Spleen (tissue), 11 donors: ENCODE measurements at regions not wholly inside any gene's neighbourhood (a gene's known extent, or its start where the extent isn't known, plus 50 kb on each side); places are given as distances from the start of the nearest gene placed in this dataset.

Source experiments
- DNase-seq: peaks from one replicate; pipeline ENCODE4 v3.0.0-alpha.2; 2020
- H3K27ac ChIP-seq, 8 donors: fragments of 200-600 bp; sonication (generic) in 7 of 8; 1 replicate in 4 of 8; 2 replicates in 4 of 8; pipeline versions ENCODE4 v1.5.0 to v1.8.0; 2016 to 2021; ENCODE audit warnings: inconsistent platforms in 4 of 8, mild to moderate bottlenecking in 4 of 8, moderate library complexity in 1 of 8
- H3K27me3 ChIP-seq, 7 donors: fragments of 200-600 bp; sonication (generic) in 6 of 7; replicated peaks in 1 of 7; 1 replicate in 4 of 7; 2 replicates in 3 of 7; pipeline versions ENCODE4 v1.5.0 to v1.8.0; 2016 to 2021; ENCODE audit warnings: inconsistent platforms in 3 of 7, mild to moderate bottlenecking in 1 of 7
- H3K36me3 ChIP-seq, 6 donors: fragments of 200-600 bp; sonication (generic) in 5 of 6; 1 replicate in 4 of 6; 2 replicates in 2 of 6; pipeline versions ENCODE4 v1.5.0 to v1.8.0; 2016 to 2021; ENCODE audit warnings: inconsistent platforms in 2 of 6
- H3K4me1 ChIP-seq, 6 donors: fragments of 200-600 bp; sonication (generic) in 5 of 6; 1 replicate in 3 of 6; 2 replicates in 3 of 6; pipeline versions ENCODE4 v1.5.0 to v1.8.0; 2016 to 2021; ENCODE audit warnings: inconsistent platforms in 3 of 6
- H3K4me3 ChIP-seq, 8 donors: fragments of 200-600 bp; sonication (generic) in 7 of 8; 1 replicate in 4 of 8; 2 replicates in 4 of 8; pipeline versions ENCODE4 v1.5.0 to v1.8.0; 2016 to 2021; ENCODE audit warnings: inconsistent platforms in 4 of 8, mild to moderate bottlenecking in 4 of 8, moderate library complexity in 2 of 8
- H3K9me3 ChIP-seq, 8 donors: fragments of 200-600 bp; sonication (generic) in 7 of 8; 1 replicate in 4 of 8; 2 replicates in 4 of 8; pipeline versions ENCODE4 v1.5.0 to v1.8.0; 2016 to 2021; ENCODE audit warnings: inconsistent platforms in 4 of 8
- CTCF ChIP-seq, 11 experiments: fragments of 200-600 bp in 7 of 11; fragments of 450-650 bp in 4 of 11; sonication (generic) in 4 of 11; IDR thresholded peaks in 8 of 11; conservative IDR thresholded peaks in 3 of 11; 1 replicate in 7 of 11; 2 replicates in 4 of 11; pipeline versions ENCODE4 v1.4.0 to v1.8.0; 2016 to 2021; ENCODE audit warnings: antibody characterized with exemption in 11 of 11, inconsistent platforms in 4 of 11, mild to moderate bottlenecking in 1 of 11
- POLR2A ChIP-seq, 3 donors: fragments of 450-650 bp; IDR thresholded peaks; one replicate each; pipeline ENCODE4 v1.5.1; 2017; ENCODE audit warnings: antibody characterized with exemption in 3 of 3, mild to moderate bottlenecking in 1 of 3
- POLR2AphosphoS5 ChIP-seq, 3 donors: sonication (generic); formaldehyde crosslinking; IDR thresholded peaks; one replicate each; pipeline ENCODE4 v1.5.1; 2017; ENCODE audit warnings: antibody characterized with exemption in 3 of 3
- WGBS, 5 donors: extraction: QIAGEN DNeasy Blood & Tissue Kit in 3 of 5; methylation state at CpG; one replicate each; pipeline versions ENCODE4 v1.1.5 to v1.1.7; 2013 to 2018; 5-methylcytosine and 5-hydroxymethylcytosine counted together
- intact Hi-C: fragments of 100-400 bp; cut with DNase I; formaldehyde crosslinking; loops from one replicate; pipeline ENCODE4 v1.15.0; 2023; ENCODE audit warnings: low total_unique reads
- donor health status: healthy with polysubstance abuse.
- donor health status: DM: no; HTN: no; CAD: no; lungs with moderate emphysema.
- donor health status: DM: no; HTN: no; CAD: no.
- donor health status: Bipolar disorder and iron deficiency.
- donor health status: healthy.
- donor health status: DM: no; HTN: no; CAD: no.
- donor health status: DM: yes; HTN: yes; CAD: no.

DNA sequence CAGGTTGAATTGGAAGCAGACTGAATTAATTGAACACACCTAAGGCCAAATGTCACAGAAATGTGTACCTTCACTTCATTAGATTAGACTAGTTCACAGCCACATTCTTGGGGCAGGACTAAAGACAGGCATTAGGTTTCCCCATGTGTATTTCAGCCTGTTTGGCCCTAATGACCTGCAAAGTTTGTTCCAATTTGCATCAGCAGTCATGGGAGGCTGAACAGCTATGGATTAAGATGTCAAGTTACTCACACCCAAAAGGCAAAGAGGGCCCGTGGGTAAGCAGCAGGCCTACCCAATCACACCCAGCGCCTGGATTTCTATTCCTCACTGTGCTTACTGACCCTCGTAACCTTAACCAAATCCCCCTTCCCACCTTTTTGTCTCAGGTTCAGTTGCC, 99.6 kb upstream of the RIOK3 start:
- intact Hi-C loops: no loop called here
- Histone ChIP-seq H3K36me3 (peaks cover 0 to 44% (median 8%) of the 10 kb centered on the region in 6 donors), H3K4me1 (peaks cover 0 to 37% (median 29%) of the 10 kb centered on the region in 6 donors), H3K4me3 (no peak overlapping the region), H3K27me3 (no peaks in the 10 kb centered on the region), H3K9me3 (peaks cover 0 to 12% (median 0%) of the 10 kb centered on the region in 8 donors), H3K27ac (no peak overlapping the region)
- 56 to 60% (median 59%) methylated on average over 3 of the region's 3 CpGs for WGBS, 5 donors
- TF ChIP-seq POLR2AphosphoS5 (IDR thresholded peaks at IDR 0.05) (no peak), CTCF (IDR thresholded peaks at IDR 0.05 in 8 of 11, conservative IDR thresholded peaks at IDR 0.05 in 3 of 11) (no peak), POLR2A (IDR thresholded peaks at IDR 0.05) (no peak)
- no peak for DNase-seq

DNA sequence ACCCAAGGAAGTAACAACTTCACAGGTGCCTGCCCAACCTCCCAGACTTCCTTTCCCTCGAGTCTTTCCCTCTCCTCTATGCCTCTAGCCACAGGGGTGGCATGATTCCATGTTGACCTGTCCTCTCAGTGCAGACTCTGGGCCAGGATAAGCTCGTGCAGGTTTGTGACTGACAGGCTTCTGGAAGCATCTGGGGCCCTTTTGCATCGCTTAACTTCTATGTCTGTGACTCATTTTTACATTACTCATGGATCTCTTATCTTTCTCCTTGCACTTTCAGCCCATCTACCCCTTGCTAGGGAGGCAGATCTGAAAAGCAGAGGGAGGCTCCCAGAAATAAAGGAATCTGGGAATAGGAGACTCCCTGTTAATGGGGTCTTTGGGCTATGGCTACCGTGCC, 98.5 kb upstream of the RIOK3 start:
- TF ChIP-seq POLR2A (IDR thresholded peaks at IDR 0.05) (no peak), POLR2AphosphoS5 (IDR thresholded peaks at IDR 0.05) (no peak), CTCF (IDR thresholded peaks at IDR 0.05 in 8 of 11, conservative IDR thresholded peaks at IDR 0.05 in 3 of 11) (no peak)
- H3K27ac ChIP-seq: peak overlapping the region in 2 of 8 donors; percentile 2 to 36
- no peak overlapping the region for H3K4me3 ChIP-seq
- H3K27me3 ChIP-seq: no peaks in the 10 kb centered on the region
- peaks cover 0 to 49% (median 39%) of the 10 kb centered on the region in 6 donors for H3K4me1 ChIP-seq
- H3K9me3 ChIP-seq: peaks cover 0 to 9% (median 0%) of the 10 kb centered on the region in 8 donors
- DNase-seq: no peak
- intact Hi-C loops: loop anchor here (5.0 kb wide), 1 partner anchor 222 kb away; no protein-coding TSS in a partner anchor
- 72 to 88% (median 84%) methylated on average over 4 of the region's 4 CpGs for WGBS, 5 donors
- H3K36me3 ChIP-seq: peaks cover 0 to 39% (median 8%) of the 10 kb centered on the region in 6 donors

- Histone ChIP-seq H3K27ac (peak overlapping the region in 5 of 8 donors; percentile 2 to 60 (median 21)), H3K4me3 (no peak overlapping the region), H3K4me1 (peaks cover 0 to 51% (median 39%) of the 10 kb centered on the region in 6 donors), H3K9me3 (peaks cover 0 to 3% (median 0%) of the 10 kb centered on the region in 8 donors), H3K36me3 (peaks cover 0 to 33% (median 8%) of the 10 kb centered on the region in 6 donors), H3K27me3 (no peaks in the 10 kb centered on the region)
- intact Hi-C loops: loop anchor here (5.0 kb wide), 1 partner anchor 223 kb away; no protein-coding TSS in a partner anchor
- 53 to 76% (median 61%) methylated on average over 6 of the region's 6 CpGs for WGBS, 5 donors
- DNase-seq: no peak
- TF ChIP-seq CTCF (IDR thresholded peaks at IDR 0.05 in 8 of 11, conservative IDR thresholded peaks at IDR 0.05 in 3 of 11): no peak
- TF ChIP-seq POLR2AphosphoS5 (IDR thresholded peaks at IDR 0.05): peak in 2 of 3 donors; percentile 58 to 69
Observed at GRCh38 chr18:23355206-23355605, 97.9 kb upstream of the RIOK3 start.

DNA sequence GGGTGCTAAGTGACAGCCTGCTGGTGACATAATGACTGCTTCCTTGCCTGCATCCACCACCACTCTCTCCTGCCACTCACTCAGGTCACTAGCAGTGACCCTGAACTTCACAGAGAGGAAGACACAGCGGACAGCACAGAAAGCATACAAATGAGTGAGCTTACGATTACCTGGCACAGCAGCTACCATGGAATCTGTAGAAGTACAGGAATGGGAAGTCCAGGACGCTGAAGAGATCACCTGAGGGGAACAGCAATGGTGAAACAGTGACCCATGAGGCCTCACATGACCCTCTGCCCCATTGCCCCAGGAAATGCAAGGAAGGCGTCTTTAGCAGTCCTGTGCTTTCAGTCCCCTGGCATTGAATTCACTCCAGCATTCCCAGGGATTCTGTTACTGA, 96.7 kb upstream of the RIOK3 start:
- peaks cover 0 to 23% (median 4%) of the 10 kb centered on the region in 6 donors for H3K36me3 ChIP-seq
- no peak for DNase-seq
- no peak for TF ChIP-seq POLR2A (IDR thresholded peaks at IDR 0.05)
- no peak for TF ChIP-seq CTCF (IDR thresholded peaks at IDR 0.05 in 8 of 11, conservative IDR thresholded peaks at IDR 0.05 in 3 of 11)
- no peak for TF ChIP-seq POLR2AphosphoS5 (IDR thresholded peaks at IDR 0.05)
- no peaks in the 10 kb centered on the region for H3K27me3 ChIP-seq
- peak overlapping the region in 6 of 8 donors; percentile 2 to 66 (median 31) for H3K27ac ChIP-seq
- peaks cover 0 to 51% (median 39%) of the 10 kb centered on the region in 6 donors for H3K4me1 ChIP-seq
- intact Hi-C loops: loop anchor here (5.0 kb wide), 1 partner anchor 224 kb away; no protein-coding TSS in a partner anchor
- H3K4me3 ChIP-seq: no peak overlapping the region
- no peaks in the 10 kb centered on the region for H3K9me3 ChIP-seq
- WGBS, 5 donors: 69 to 83% (median 74%) methylated on average over 4 of the region's 4 CpGs
